Transverse colon (tissue), 4 donors: ENCODE measurements at regions not wholly inside any gene's neighbourhood (a gene's known extent, or its start where the extent isn't known, plus 50 kb on each side); places are given as distances from the start of the nearest gene placed in this dataset.

Experiments used
- DNase-seq: peaks from one replicate; pipeline ENCODE4 v3.0.0-alpha.2; 2019
- H3K27ac ChIP-seq, 4 donors: fragments of 200-600 bp; sonication (generic); 2 replicates each; pipeline ENCODE4 v1.5.1; 2016 to 2018; ENCODE audit warnings: inconsistent platforms in 4 of 4
- H3K27me3 ChIP-seq: fragments of 200-600 bp; sonication (generic); 2 replicates; pipeline ENCODE4 v1.5.1; 2017; ENCODE audit warnings: inconsistent platforms
- H3K36me3 ChIP-seq, 4 donors: fragments of 200-600 bp; sonication (generic); 2 replicates each; pipeline ENCODE4 v1.5.1; 2017 to 2019; ENCODE audit warnings: inconsistent platforms in 4 of 4
- H3K4me1 ChIP-seq, 4 donors: fragments of 200-600 bp; sonication (generic); 2 replicates each; pipeline ENCODE4 v1.5.1; 2017 to 2020; ENCODE audit warnings: inconsistent platforms in 4 of 4
- H3K4me3 ChIP-seq, 4 donors: fragments of 200-600 bp; sonication (generic); 1 replicate in 1 of 4; 2 replicates in 3 of 4; pipeline versions ENCODE4 v1.5.1 to v1.6.1; 2017 to 2019; ENCODE audit warnings: inconsistent platforms in 4 of 4
- H3K9me3 ChIP-seq, 2 donors: fragments of 200-600 bp; sonication (generic); 2 replicates each; pipeline ENCODE4 v1.5.1; 2017 to 2019; ENCODE audit warnings: inconsistent platforms in 2 of 2
- CTCF ChIP-seq, 5 experiments: fragments of 200-600 bp in 3 of 5; fragments of 450-650 bp in 2 of 5; sonication (generic) in 3 of 5; IDR thresholded peaks; 1 replicate in 2 of 5; 2 replicates in 3 of 5; pipeline ENCODE4 v1.5.1; 2016 to 2017; ENCODE audit warnings: antibody characterized with exemption in 5 of 5, inconsistent platforms in 3 of 5, mild to moderate bottlenecking in 2 of 5, moderate library complexity in 1 of 5
- EP300 ChIP-seq: sonication (generic); formaldehyde crosslinking; IDR thresholded peaks from one replicate; pipeline ENCODE4 v1.6.1; 2017; ENCODE audit warnings: antibody characterized with exemption, low read depth
- POLR2A ChIP-seq: fragments of 450-650 bp; IDR thresholded peaks from one replicate; pipeline ENCODE4 v1.6.1; 2016; ENCODE audit warnings: antibody characterized with exemption, mild to moderate bottlenecking, moderate library complexity
- POLR2AphosphoS5 ChIP-seq, 3 donors: sonication (generic); formaldehyde crosslinking; IDR thresholded peaks; one replicate each; pipeline ENCODE4 v1.6.1; 2016; ENCODE audit warnings: antibody characterized with exemption in 3 of 3
- WGBS, 2 donors: methylation state at CpG; one replicate each; pipeline ENCODE4 v1.1.5; 2018; ENCODE audit warnings: low coverage in 1 of 2; 5-methylcytosine and 5-hydroxymethylcytosine counted together
- in situ Hi-C, 4 donors: fragments of 200-750 bp; cut with MboI; loops; one replicate each; pipeline versions ENCODE4 v1.15.0 to v1.15.1; 2017; ENCODE audit warnings: low sequenced_read_pairs in 3 of 4, low pct_ligation_motif_present in 1 of 4, low pct_unique_long_range_greater_than_20kb in 1 of 4
- intact Hi-C: fragments of 100-400 bp; cut with DNase I; formaldehyde crosslinking; loops from one replicate; pipeline ENCODE4 v1.15.1; 2023; ENCODE audit warnings: low total_unique reads

DNA sequence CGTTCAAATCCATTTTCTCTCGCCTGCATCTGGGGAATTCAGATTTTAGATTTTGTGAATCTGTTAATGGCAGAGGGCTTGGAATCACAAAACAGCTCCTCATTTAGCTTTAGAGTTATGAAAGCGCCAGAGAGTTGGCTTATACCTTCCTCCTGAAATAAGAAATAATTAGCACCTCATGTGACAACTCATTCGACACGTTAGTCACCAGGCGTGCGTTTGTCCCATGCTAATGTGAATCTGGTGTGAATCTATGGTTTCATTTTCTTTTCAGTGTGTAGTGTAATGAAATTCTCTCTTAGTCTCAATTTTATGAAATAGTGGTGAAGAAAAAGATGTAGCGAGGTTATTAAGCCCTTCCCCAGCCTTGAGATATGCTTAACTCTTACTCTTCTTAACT is 89.4 kb downstream of the EDEM1 start:
- no peak for TF ChIP-seq EP300
- no peak for TF ChIP-seq CTCF (IDR thresholded peaks at IDR 0.05)
- no peak for TF ChIP-seq POLR2A
- TF ChIP-seq POLR2AphosphoS5 (IDR thresholded peaks at IDR 0.05) = no peak
- Histone ChIP-seq H3K4me3 (no peak overlapping the region), H3K9me3 (peaks cover under 1 to 4% of the 10 kb centered on the region in 2 donors), H3K4me1 (no peaks in the 10 kb centered on the region), H3K36me3 (no peaks in the 10 kb centered on the region), H3K27ac (no peak overlapping the region), H3K27me3 (no peaks in the 10 kb centered on the region)
- 88 to 91% methylated on average over 5 to 8 of the region's 8 CpGs for WGBS, 2 donors
- DNase-seq = no peak
- in situ Hi-C loops = no loop called here
- intact Hi-C loops = no loop called here

DNA sequence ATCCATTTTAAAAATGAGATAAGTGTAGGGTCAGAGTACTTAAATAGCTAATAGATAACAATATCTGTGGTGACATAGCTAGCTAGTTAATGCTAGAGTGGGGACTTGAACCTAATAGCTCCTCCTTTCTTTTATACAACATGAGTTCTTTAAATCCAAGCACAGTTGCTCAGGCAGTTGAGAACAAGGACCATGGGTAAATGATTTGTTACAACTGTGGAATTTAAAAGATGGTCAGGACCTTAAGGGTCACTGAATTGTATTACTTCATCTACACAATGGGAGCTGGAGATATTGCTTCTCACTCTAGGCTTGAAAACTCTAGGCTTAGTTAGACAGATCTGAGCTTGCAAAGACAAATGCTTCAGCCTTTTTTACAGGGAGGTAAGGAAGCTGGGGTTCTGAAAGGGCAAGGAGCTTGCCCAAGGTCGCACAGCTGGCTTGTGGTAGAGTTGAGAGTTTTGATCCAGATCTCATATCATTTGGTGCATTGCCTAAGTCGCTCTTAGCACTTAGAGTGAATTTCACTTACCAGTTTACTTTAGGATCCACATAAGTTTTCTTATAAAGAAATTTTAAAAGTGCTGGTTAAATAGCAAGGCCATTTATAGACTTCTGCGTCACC is 90.2 kb downstream of the EDEM1 start:
- Histone ChIP-seq H3K27ac (no peak overlapping the region), H3K4me1 (no peaks in the 10 kb centered on the region), H3K36me3 (no peaks in the 10 kb centered on the region), H3K9me3 (peaks cover 4 to 11% of the 10 kb centered on the region in 2 donors), H3K27me3 (no peaks in the 10 kb centered on the region), H3K4me3 (no peak overlapping the region)
- TF ChIP-seq EP300 = no peak
- TF ChIP-seq CTCF (IDR thresholded peaks at IDR 0.05) = no peak
- TF ChIP-seq POLR2A = no peak
- no peak for TF ChIP-seq POLR2AphosphoS5 (IDR thresholded peaks at IDR 0.05)
- in situ Hi-C loops = no loop called here
- DNase-seq = no peak
- intact Hi-C loops = no loop called here
- 91 to 100% methylated on average over 1 to 3 of the region's 3 CpGs for WGBS, 2 donors

GRCh38 chr3:5278666-5279065 is 91.2 kb downstream of the EDEM1 start:
- H3K9me3 ChIP-seq = peaks cover 4 to 12% of the 10 kb centered on the region in 2 donors
- H3K36me3 ChIP-seq = no peaks in the 10 kb centered on the region
- in situ Hi-C loops = no loop called here
- no peaks in the 10 kb centered on the region for H3K4me1 ChIP-seq
- H3K27ac ChIP-seq = no peak overlapping the region
- no peak for DNase-seq
- intact Hi-C loops = no loop called here
- no peak overlapping the region for H3K4me3 ChIP-seq
- no peaks in the 10 kb centered on the region for H3K27me3 ChIP-seq
- no peak for TF ChIP-seq POLR2AphosphoS5 (IDR thresholded peaks at IDR 0.05)

- Histone ChIP-seq H3K4me1 (no peaks in the 10 kb centered on the region), H3K36me3 (no peaks in the 10 kb centered on the region), H3K4me3 (no peak overlapping the region), H3K27me3 (no peaks in the 10 kb centered on the region), H3K9me3 (peaks cover 4 to 12% of the 10 kb centered on the region in 2 donors), H3K27ac (no peak overlapping the region)
- no peak for DNase-seq
- in situ Hi-C loops = no loop called here
- intact Hi-C loops = no loop called here
- 100% methylated on average over 1 of the region's 1 CpG for WGBS, 2 donors
- TF ChIP-seq EP300 = no peak
- TF ChIP-seq POLR2AphosphoS5 (IDR thresholded peaks at IDR 0.05) = no peak
- no peak for TF ChIP-seq CTCF (IDR thresholded peaks at IDR 0.05)
- TF ChIP-seq POLR2A = no peak
Measured at GRCh38 chr3:5282703-5283102, 95.2 kb downstream of the EDEM1 start.

- in situ Hi-C loops = no loop called here
- no peak for DNase-seq
- H3K27me3 ChIP-seq = no peaks in the 10 kb centered on the region
- H3K4me3 ChIP-seq = no peak overlapping the region
- no peak overlapping the region for H3K27ac ChIP-seq
- TF ChIP-seq POLR2AphosphoS5 (IDR thresholded peaks at IDR 0.05) (no peak), CTCF (IDR thresholded peaks at IDR 0.05) (no peak), EP300 (no peak), POLR2A (no peak)
- no peaks in the 10 kb centered on the region for H3K4me1 ChIP-seq
- H3K36me3 ChIP-seq = no peaks in the 10 kb centered on the region
- peaks cover 4 to 12% of the 10 kb centered on the region in 2 donors for H3K9me3 ChIP-seq
- intact Hi-C loops = no loop called here
Measured at GRCh38 chr3:5285439-5285838, 97.9 kb downstream of the EDEM1 start.
